ENCODE measurements at regions not wholly inside any gene's neighbourhood (a gene's known extent, or its start where the extent isn't known, plus 50 kb on each side); places are given as distances from the start of the nearest gene placed in this dataset.

GRCh38 chr12:111250251-111250881 is 118.5 kb downstream of the PHETA1 start:
- POLR2A ChIA-PET = no interaction called here
- no peak overlapping the region for H3K27ac Mint-ChIP-seq
- TF ChIP-seq, protein P1, sequence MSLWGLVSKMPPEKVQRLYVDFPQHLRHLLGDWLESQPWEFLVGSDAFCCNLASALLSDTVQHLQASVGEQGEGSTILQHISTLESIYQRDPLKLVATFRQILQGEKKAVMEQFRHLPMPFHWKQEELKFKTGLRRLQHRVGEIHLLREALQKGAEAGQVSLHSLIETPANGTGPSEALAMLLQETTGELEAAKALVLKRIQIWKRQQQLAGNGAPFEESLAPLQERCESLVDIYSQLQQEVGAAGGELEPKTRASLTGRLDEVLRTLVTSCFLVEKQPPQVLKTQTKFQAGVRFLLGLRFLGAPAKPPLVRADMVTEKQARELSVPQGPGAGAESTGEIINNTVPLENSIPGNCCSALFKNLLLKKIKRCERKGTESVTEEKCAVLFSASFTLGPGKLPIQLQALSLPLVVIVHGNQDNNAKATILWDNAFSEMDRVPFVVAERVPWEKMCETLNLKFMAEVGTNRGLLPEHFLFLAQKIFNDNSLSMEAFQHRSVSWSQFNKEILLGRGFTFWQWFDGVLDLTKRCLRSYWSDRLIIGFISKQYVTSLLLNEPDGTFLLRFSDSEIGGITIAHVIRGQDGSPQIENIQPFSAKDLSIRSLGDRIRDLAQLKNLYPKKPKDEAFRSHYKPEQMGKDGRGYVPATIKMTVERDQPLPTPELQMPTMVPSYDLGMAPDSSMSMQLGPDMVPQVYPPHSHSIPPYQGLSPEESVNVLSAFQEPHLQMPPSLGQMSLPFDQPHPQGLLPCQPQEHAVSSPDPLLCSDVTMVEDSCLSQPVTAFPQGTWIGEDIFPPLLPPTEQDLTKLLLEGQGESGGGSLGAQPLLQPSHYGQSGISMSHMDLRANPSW (CRISPR knock-in tag; conservative IDR thresholded peaks at IDR 0.05; ENCODE audit: low read depth) = no peak
- TF ChIP-seq OVOL2 (CRISPR knock-in tag; IDR thresholded peaks at IDR 0.05; ENCODE audit: borderline replicate concordance) (no peak), ZNF396 (CRISPR knock-in tag; IDR thresholded peaks at IDR 0.05; ENCODE audit: borderline replicate concordance) (no peak), IRF2 (CRISPR knock-in tag; IDR thresholded peaks at IDR 0.05; ENCODE audit: borderline replicate concordance, low read depth) (no peak), FOXP1 (CRISPR knock-in tag; IDR thresholded peaks at IDR 0.05; ENCODE audit: borderline replicate concordance) (no peak), ATF2 (CRISPR knock-in tag; IDR thresholded peaks at IDR 0.05; ENCODE audit: borderline replicate concordance, low read depth) (no peak), TCF7 (CRISPR knock-in tag; IDR thresholded peaks at IDR 0.05; ENCODE audit: low read depth) (no peak), AR (CRISPR knock-in tag; IDR thresholded peaks at IDR 0.05) (no peak), GTF2I (CRISPR knock-in tag; conservative IDR thresholded peaks at IDR 0.05) (no peak), ZNF121 (CRISPR knock-in tag; IDR thresholded peaks at IDR 0.05) (no peak), MLX (CRISPR knock-in tag; IDR thresholded peaks at IDR 0.05) (no peak)
- TF ChIP-seq, protein P2, sequence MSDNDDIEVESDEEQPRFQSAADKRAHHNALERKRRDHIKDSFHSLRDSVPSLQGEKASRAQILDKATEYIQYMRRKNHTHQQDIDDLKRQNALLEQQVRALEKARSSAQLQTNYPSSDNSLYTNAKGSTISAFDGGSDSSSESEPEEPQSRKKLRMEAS (CRISPR knock-in tag; IDR thresholded peaks at IDR 0.05) = no peak
- TF ChIP-seq, protein P3, sequence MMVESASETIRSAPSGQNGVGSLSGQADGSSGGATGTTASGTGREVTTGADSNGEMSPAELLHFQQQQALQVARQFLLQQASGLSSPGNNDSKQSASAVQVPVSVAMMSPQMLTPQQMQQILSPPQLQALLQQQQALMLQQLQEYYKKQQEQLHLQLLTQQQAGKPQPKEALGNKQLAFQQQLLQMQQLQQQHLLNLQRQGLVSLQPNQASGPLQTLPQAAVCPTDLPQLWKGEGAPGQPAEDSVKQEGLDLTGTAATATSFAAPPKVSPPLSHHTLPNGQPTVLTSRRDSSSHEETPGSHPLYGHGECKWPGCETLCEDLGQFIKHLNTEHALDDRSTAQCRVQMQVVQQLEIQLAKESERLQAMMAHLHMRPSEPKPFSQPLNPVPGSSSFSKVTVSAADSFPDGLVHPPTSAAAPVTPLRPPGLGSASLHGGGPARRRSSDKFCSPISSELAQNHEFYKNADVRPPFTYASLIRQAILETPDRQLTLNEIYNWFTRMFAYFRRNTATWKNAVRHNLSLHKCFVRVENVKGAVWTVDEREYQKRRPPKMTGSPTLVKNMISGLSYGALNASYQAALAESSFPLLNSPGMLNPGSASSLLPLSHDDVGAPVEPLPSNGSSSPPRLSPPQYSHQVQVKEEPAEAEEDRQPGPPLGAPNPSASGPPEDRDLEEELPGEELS (CRISPR knock-in tag; IDR thresholded peaks at IDR 0.05) = no peak
- TF ChIP-seq, protein P4, sequence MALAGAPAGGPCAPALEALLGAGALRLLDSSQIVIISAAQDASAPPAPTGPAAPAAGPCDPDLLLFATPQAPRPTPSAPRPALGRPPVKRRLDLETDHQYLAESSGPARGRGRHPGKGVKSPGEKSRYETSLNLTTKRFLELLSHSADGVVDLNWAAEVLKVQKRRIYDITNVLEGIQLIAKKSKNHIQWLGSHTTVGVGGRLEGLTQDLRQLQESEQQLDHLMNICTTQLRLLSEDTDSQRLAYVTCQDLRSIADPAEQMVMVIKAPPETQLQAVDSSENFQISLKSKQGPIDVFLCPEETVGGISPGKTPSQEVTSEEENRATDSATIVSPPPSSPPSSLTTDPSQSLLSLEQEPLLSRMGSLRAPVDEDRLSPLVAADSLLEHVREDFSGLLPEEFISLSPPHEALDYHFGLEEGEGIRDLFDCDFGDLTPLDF (CRISPR knock-in tag; IDR thresholded peaks at IDR 0.05) = no peak
- TF ChIP-seq, protein P5, sequence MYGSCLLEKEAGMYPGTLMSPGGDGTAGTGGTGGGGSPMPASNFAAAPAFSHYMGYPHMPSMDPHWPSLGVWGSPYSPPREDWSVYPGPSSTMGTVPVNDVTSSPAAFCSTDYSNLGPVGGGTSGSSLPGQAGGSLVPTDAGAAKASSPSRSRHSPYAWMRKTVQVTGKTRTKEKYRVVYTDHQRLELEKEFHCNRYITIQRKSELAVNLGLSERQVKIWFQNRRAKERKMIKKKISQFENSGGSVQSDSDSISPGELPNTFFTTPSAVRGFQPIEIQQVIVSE (CRISPR knock-in tag; IDR thresholded peaks at IDR 0.05; ENCODE audit: borderline replicate concordance) = no peak
- no peak for ATAC-seq
- no peaks in the 10 kb centered on the region for H3K9me3 Mint-ChIP-seq
- CTCF ChIA-PET = interaction anchor here (1.0 to 3.0 kb wide), 2 partner anchors 24 to 48 kb away, joined by 5 to 15 read pairs; no protein-coding TSS in a partner anchor
- no peaks in the 10 kb centered on the region for H3K36me3 Mint-ChIP-seq
- DNase-seq (ENCODE audit: low spot score) = no peak
- H3K4me1 Mint-ChIP-seq = no peaks in the 10 kb centered on the region
- H3K4me3 Mint-ChIP-seq = no peak overlapping the region
- 0 out of 2 replicates have a peak, but pooled peaks cover 5% of the 10 kb centered on the region for H3K27me3 Mint-ChIP-seq (ENCODE audit: low read depth)
